HG03196 (cell line): ENCODE measurements at regions not wholly inside any gene's neighbourhood (a gene's known extent, or its start where the extent isn't known, plus 50 kb on each side); places are given as distances from the start of the nearest gene placed in this dataset.

Source experiments
- ATAC-seq: cut with Tn5 transposase; IDR thresholded peaks from one replicate; pipeline ENCODE4 v1.9.1; 2021; ENCODE audit not compliant: unreplicated experiment

- no peak for ATAC-seq
Observed at GRCh38 chr11:112457532-112457931, 196.9 kb upstream of the PLET1 start.

- no peak for ATAC-seq
Observed at GRCh38 chr11:112459001-112459400, 198.3 kb upstream of the PLET1 start.

- ATAC-seq, result no peak
Observed at GRCh38 chr11:112460141-112460540, 199.5 kb upstream of the PLET1 start.

GRCh38 chr11:112464949-112465348 lies 204.3 kb upstream of the PLET1 start:
- no peak for ATAC-seq

- ATAC-seq, result no peak
Observed at GRCh38 chr11:112465433-112466024, 204.9 kb upstream of the PLET1 start.

GRCh38 chr11:112467721-112468120 lies 207.1 kb upstream of the PLET1 start:
- no peak for ATAC-seq

GRCh38 chr11:112469376-112469775 lies 208.7 kb upstream of the PLET1 start:
- no peak for ATAC-seq

DNA sequence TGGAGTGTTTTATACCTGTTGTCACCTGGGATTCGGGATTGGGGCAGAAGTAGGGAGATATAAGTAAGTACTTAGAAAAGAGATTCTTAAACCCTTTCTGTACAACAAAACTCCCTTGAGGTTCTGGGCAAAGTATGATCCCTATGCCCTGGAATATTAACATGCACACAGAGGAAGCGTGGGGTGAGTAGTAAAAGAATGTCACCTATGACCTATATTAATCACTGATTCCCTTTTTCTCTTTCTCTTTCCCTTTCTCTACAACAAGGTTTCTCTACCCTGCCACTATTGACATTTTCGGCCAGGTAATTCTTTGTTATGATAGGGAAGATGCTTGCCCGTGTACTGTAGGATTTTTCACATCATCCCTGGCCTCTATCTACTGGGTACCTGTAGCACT lies 209.7 kb upstream of the PLET1 start:
- no peak for ATAC-seq

DNA sequence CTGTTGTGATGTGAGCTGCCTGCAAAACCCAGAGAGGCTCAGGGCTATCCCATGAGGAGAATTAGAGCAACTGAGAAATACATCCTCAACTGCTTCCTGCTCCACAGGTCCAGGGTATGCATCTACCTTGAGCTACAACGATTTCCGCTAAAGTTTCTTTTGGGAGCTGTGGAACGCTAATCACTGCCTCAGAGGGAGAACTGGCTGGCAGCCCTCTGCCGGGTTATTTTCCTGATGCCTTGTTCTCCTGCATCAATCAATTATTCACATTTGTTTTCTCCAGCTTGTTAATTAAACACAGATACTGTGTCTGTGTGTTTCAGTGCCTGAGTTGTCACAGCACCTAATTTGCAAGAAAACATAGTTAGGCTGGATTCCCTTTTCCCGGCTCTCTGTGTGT lies 211.1 kb upstream of the PLET1 start:
- no peak for ATAC-seq

DNA sequence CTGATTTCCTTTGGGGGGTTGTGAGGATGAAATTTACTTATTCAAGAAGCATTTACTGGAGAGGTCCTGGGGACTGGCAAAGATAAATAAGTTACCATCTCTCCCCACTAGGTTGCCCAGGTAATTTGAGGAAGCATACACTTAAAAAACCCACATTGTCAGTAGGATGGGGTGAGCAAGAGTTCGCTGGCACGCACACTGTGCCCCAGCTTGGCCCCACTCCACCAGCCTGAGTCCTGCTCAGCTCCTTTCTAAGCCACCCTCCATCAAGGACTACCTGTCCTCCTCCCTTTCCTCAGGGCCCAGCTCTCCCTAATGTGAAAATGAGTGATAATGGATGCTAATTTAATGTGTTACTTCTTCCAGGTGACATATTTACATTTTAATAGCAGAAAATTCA lies 216.5 kb upstream of the PLET1 start:
- no peak for ATAC-seq

GRCh38 chr11:112477581-112478317 lies 217.1 kb upstream of the PLET1 start:
- ATAC-seq, result no peak

DNA sequence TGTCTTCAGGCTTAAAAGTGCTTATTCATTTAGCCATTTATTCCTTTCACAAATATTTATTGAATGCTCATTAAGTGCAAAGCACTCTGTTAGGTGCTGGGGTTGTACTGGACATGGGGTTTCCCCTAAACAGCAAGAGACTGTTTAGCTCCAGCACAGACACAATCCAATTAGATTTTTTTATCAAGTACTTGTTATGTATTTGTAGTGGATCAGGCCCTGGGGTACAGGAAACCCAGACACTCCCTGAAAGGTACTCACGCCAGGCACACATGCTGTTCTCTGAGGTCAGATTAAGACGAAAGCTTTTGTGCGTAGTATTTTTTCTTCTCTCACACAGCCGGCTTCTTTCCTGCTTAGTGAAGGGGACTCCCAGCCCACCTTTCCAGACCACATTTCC lies 218.1 kb upstream of the PLET1 start:
- no peak for ATAC-seq

GRCh38 chr11:112481431-112481830 lies 220.8 kb upstream of the PLET1 start:
- ATAC-seq, result no peak

DNA sequence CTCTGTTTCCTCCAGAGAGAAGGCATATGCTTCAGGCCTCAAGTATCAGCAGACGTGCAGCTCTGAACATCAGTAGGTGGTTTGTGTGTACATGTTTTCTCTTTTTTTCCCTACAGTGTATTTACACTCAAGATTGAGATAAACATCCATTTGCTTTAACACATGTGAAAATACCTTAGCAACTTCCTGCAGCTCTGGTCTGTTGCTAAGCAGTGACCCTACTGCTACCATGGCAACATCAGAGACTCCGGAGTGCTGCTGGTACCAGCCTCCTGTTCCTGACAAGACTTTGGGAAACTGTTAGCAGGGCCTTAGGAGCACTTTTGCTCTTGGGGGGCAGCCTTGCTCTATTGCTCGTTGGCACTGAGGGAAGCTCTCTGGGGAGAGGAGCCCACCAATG lies 221.2 kb upstream of the PLET1 start:
- ATAC-seq, result no peak

- no peak for ATAC-seq
Observed at GRCh38 chr11:112485280-112485679, 224.6 kb upstream of the PLET1 start.

DNA sequence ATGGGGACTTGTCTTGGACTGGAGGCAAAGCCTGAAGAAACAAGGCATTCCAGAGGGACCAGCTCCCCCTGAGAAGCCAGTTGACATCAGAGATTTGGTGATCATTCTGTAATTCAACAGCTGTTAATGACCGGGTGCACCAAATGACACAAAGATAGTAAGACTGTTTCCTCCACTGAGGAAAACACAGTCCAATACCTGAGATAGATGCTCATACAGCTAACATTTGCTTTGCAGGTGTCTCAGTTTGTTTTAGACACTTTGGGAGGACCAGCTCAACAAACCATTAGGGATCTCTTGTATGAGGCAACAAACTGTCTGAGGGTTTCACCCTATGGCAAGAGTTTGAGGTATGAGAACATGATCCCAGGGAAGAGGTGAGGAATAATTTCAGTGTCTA lies 237.2 kb upstream of the PLET1 start:
- no peak for ATAC-seq

- no peak for ATAC-seq
Observed at GRCh38 chr11:112498701-112499100, 238.0 kb upstream of the PLET1 start.

- no peak for ATAC-seq
Observed at GRCh38 chr11:112499153-112499880, 238.7 kb upstream of the PLET1 start.

- ATAC-seq, result no peak
Observed at GRCh38 chr11:112499881-112500204, 239.2 kb upstream of the PLET1 start.

- no peak for ATAC-seq
Observed at GRCh38 chr11:112503410-112503809, 242.8 kb upstream of the PLET1 start.

DNA sequence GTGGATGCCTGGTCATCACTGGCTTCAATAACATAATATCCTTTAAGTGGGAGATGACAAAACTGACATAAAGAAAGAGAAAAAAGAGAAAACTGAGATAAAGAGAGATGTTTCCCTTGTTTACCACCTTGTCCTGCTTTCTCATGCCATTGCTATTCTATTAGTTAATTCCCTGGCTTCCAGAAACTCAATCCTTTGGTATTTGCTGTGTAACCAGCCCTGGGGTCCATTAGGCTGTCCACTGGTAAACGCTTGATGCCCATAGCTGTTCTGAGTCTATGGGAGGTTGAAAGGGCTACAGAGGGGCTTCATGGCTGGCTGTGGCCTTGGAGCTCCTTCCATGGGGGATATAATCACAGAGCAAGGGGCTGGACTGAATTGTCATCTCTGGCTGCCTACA lies 243.4 kb upstream of the PLET1 start:
- no peak for ATAC-seq

GRCh38 chr11:112506852-112507251 lies 246.2 kb upstream of the PLET1 start:
- no peak for ATAC-seq
